ENCODE measurements at regions not wholly inside any gene's neighbourhood (a gene's known extent, or its start where the extent isn't known, plus 50 kb on each side); places are given as distances from the start of the nearest gene placed in this dataset.

DNA sequence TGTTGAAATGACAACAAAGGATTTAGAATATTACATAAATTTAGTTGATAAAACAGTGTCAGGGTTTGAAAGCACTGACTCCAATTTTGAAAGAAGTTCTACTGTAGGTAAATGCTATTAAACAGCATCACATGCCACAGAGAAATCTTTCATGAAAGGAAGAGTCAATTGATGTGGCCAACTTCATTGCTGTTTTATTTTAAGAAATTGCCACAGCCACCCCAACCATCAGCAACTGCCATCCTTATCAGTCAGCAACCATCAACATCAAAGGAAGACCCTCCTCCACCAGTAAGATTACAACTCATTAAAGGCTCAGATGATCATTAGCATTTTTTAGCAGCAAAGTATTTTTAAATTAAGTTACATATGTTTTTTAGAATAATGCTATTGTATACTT is 54.6 kb upstream of the RAB9B start:
- CTCF ChIA-PET, result no interaction called here
- no peak overlapping the region for H3K9ac ChIP-seq (replicated peaks; ENCODE audit: extremely low read depth, insufficient read depth, low read length)
- no peak overlapping the region for H2AFZ ChIP-seq (ENCODE audit: low read depth, low read length)
- no peak for DNase-seq (ENCODE audit: low read depth, low spot score)
- H4K20me1 ChIP-seq (replicated peaks; ENCODE audit: control insufficient read depth, extremely low read depth, insufficient read depth, low read length), result no peaks in the 10 kb centered on the region
- no peaks in the 10 kb centered on the region for H3K9me3 ChIP-seq (replicated peaks; ENCODE audit: control insufficient read depth, insufficient read depth, low read length)
- no peak overlapping the region for H3K4me2 ChIP-seq (ENCODE audit: insufficient read depth, low read length)
- POLR2A ChIA-PET, result no interaction called here
- no peaks in the 10 kb centered on the region for H3K27me3 ChIP-seq (ENCODE audit: control insufficient read depth in 2 of 2, insufficient read depth in 2 of 2, low read length in 2 of 2)
- H3K9me1 ChIP-seq (replicated peaks; ENCODE audit: control insufficient read depth, extremely low read depth, insufficient read depth, low read length), result no peaks in the 10 kb centered on the region
- no peak for FAIRE-seq
- no peaks in the 10 kb centered on the region for H3K36me3 ChIP-seq (ENCODE audit: control insufficient read depth in 2 of 2, extremely low read depth in 1 of 2, insufficient read depth in 2 of 2, low read length in 2 of 2)
- dilution Hi-C loops (cut with MboI; ENCODE audit: extremely low pct_ligation_motif_present, low sequenced_read_pairs) (no loop called here), intact Hi-C loops (cut with micrococcal nuclease) (no loop called here)
- no peaks in the 10 kb centered on the region for H3K79me2 ChIP-seq (ENCODE audit: control insufficient read depth, insufficient read depth, low read length)
- H3K27ac ChIP-seq (ENCODE audit: insufficient read depth, low read depth, low read length), result no peak overlapping the region
- TF ChIP-seq POLR2AphosphoS5 (IDR thresholded peaks at IDR 0.05; ENCODE audit: insufficient read depth, low read depth, low read length) (no peak), FOS (IDR thresholded peaks at IDR 0.05; ENCODE audit: borderline replicate concordance, insufficient read depth, low read length) (no peak), JUN (IDR thresholded peaks at IDR 0.05; ENCODE audit: borderline replicate concordance, insufficient read depth, insufficient read length, low read depth) (no peak)
- TF ChIP-seq, protein P1, sequence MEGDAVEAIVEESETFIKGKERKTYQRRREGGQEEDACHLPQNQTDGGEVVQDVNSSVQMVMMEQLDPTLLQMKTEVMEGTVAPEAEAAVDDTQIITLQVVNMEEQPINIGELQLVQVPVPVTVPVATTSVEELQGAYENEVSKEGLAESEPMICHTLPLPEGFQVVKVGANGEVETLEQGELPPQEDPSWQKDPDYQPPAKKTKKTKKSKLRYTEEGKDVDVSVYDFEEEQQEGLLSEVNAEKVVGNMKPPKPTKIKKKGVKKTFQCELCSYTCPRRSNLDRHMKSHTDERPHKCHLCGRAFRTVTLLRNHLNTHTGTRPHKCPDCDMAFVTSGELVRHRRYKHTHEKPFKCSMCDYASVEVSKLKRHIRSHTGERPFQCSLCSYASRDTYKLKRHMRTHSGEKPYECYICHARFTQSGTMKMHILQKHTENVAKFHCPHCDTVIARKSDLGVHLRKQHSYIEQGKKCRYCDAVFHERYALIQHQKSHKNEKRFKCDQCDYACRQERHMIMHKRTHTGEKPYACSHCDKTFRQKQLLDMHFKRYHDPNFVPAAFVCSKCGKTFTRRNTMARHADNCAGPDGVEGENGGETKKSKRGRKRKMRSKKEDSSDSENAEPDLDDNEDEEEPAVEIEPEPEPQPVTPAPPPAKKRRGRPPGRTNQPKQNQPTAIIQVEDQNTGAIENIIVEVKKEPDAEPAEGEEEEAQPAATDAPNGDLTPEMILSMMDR (IDR thresholded peaks at IDR 0.05; ENCODE audit: extremely low read depth in 1 of 2, insufficient read depth in 1 of 2, low read depth in 1 of 2, low read length in 2 of 2), result no peak
- TF ChIP-seq, protein P2, sequence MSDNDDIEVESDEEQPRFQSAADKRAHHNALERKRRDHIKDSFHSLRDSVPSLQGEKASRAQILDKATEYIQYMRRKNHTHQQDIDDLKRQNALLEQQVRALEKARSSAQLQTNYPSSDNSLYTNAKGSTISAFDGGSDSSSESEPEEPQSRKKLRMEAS (IDR thresholded peaks at IDR 0.05; ENCODE audit: insufficient read depth, insufficient read length), result no peak
- BruUV-seq (replicated peaks), result no TSS peak
- no peaks in the 10 kb centered on the region for H3K4me1 ChIP-seq (ENCODE audit: control insufficient read depth, extremely low read depth, insufficient read depth, low read length)
- H3K4me3 ChIP-seq (replicated peaks in 1 of 3; ENCODE audit: insufficient read depth in 1 of 3, low read depth in 1 of 3, low read length in 3 of 3), result no peak overlapping the region

DNA sequence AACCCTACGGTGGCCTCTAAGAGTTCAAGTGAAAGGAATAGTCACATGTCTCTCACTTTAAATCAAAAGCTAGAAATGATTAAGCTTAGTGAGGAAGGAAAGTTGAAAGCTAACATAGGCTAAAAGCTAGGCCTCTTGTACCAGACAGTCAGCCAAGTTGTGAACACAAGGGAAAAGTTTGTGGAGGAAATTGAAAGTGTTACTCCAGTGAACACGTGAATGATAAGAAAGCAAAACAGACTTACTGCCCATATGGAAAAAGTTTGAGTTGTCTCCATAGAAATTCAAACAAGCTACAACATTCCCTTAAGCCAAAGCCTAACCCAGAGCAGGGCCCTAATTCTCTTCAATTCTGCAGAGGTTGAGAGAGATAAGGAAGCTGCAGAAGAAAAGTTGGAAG is 51.5 kb upstream of the RAB9B start:
- Histone ChIP-seq H3K9me1 (replicated peaks; ENCODE audit: control insufficient read depth, extremely low read depth, insufficient read depth, low read length) (no peaks in the 10 kb centered on the region), H4K20me1 (replicated peaks; ENCODE audit: control insufficient read depth, extremely low read depth, insufficient read depth, low read length) (no peaks in the 10 kb centered on the region), H3K79me2 (ENCODE audit: control insufficient read depth, insufficient read depth, low read length) (no peaks in the 10 kb centered on the region), H3K4me1 (ENCODE audit: control insufficient read depth, extremely low read depth, insufficient read depth, low read length) (no peaks in the 10 kb centered on the region), H3K4me2 (ENCODE audit: insufficient read depth, low read length) (no peak overlapping the region), H3K9ac (replicated peaks; ENCODE audit: extremely low read depth, insufficient read depth, low read length) (no peak overlapping the region), H2AFZ (ENCODE audit: low read depth, low read length) (no peak overlapping the region), H3K4me3 (replicated peaks in 1 of 3; ENCODE audit: insufficient read depth in 1 of 3, low read depth in 1 of 3, low read length in 3 of 3) (no peak overlapping the region), H3K9me3 (replicated peaks; ENCODE audit: control insufficient read depth, insufficient read depth, low read length) (no peaks in the 10 kb centered on the region), H3K27ac (ENCODE audit: insufficient read depth, low read depth, low read length) (no peak overlapping the region), H3K27me3 (ENCODE audit: control insufficient read depth in 2 of 2, insufficient read depth in 2 of 2, low read length in 2 of 2) (no peaks in the 10 kb centered on the region), H3K36me3 (ENCODE audit: control insufficient read depth in 2 of 2, extremely low read depth in 1 of 2, insufficient read depth in 2 of 2, low read length in 2 of 2) (no peaks in the 10 kb centered on the region)
- FAIRE-seq (no peak), DNase-seq (ENCODE audit: low read depth, low spot score) (no peak)
- no TSS peak for BruUV-seq (replicated peaks)
- dilution Hi-C loops (cut with MboI; ENCODE audit: extremely low pct_ligation_motif_present, low sequenced_read_pairs) (no loop called here), intact Hi-C loops (cut with micrococcal nuclease) (no loop called here)
- ChIA-PET CTCF (interaction anchor here (0.9 kb wide), 1 partner anchor 25 kb away, joined by 3 read pairs; no protein-coding TSS in a partner anchor), POLR2A (no interaction called here)
- no peak for TF ChIP-seq MYC (IDR thresholded peaks at IDR 0.05; ENCODE audit: low read depth, low read length)
- TF ChIP-seq EZH2 (IDR thresholded peaks at IDR 0.05; ENCODE audit: borderline replicate concordance, low read depth, low read length, severe bottlenecking), result no peak
- TF ChIP-seq FOS (IDR thresholded peaks at IDR 0.05; ENCODE audit: borderline replicate concordance, insufficient read depth, low read length), result no peak
- no peak for TF ChIP-seq POLR2AphosphoS5 (IDR thresholded peaks at IDR 0.05; ENCODE audit: insufficient read depth, low read depth, low read length)
- TF ChIP-seq, protein P1 (IDR thresholded peaks at IDR 0.05; ENCODE audit: extremely low read depth in 1 of 2, insufficient read depth in 1 of 2, low read depth in 1 of 2, low read length in 2 of 2), result no peak
- TF ChIP-seq, protein P2 (IDR thresholded peaks at IDR 0.05; ENCODE audit: insufficient read depth, insufficient read length), result no peak
- TF ChIP-seq GATA2 (IDR thresholded peaks at IDR 0.05; ENCODE audit: insufficient read depth, insufficient read length, low read depth, low read length), result no peak
- no peak for TF ChIP-seq POLR2A (IDR thresholded peaks at IDR 0.05; ENCODE audit: low read depth, low read length)
- TF ChIP-seq JUN (IDR thresholded peaks at IDR 0.05; ENCODE audit: borderline replicate concordance, insufficient read depth, insufficient read length, low read depth), result no peak
